ENCODE measurements at regions not wholly inside any gene's neighbourhood (a gene's known extent, or its start where the extent isn't known, plus 50 kb on each side); places are given as distances from the start of the nearest gene placed in this dataset.

DNA sequence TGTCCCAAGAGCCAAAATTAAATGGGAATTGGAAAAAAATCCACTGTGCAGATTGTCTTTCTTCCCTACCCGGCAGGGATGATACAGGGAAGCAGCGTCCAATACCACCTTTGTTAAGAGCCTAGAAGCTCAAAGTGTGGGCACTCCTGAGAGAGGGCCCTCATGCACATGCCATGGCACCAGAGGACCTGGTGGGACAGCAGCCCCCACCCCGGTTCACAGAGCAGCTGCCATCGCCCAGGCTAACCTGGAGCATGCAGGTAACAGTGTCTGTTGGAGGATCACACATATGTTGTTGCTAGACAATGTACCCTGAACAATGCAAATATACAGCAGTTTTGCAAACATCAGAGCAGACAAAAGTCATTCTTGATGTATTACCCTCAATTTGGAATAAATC lies 206.5 kb downstream of the TJP1 start:
- no peak overlapping the region for H3K56ac ChIP-seq (ENCODE audit: extremely low read depth, insufficient read depth, low read length)
- H3K4ac ChIP-seq (ENCODE audit: low read depth, low read length), result no peak overlapping the region
- ChIA-PET POLR2A (ENCODE audit: unreplicated experiment) (no interaction called here), CTCF (no interaction called here)
- H2AFZ ChIP-seq (replicated peaks; ENCODE audit: low read length, poor library complexity), result no peak overlapping the region
- no peaks in the 10 kb centered on the region for H3K36me3 ChIP-seq (ENCODE audit: control insufficient read depth, insufficient read depth, low read length)
- H3K27ac ChIP-seq (ENCODE audit: insufficient read depth, low read length), result no peak overlapping the region
- H3K9me1 ChIP-seq (ENCODE audit: insufficient read depth, low read length), result peaks cover 4% of the 10 kb centered on the region; the same call in 1 of the 2 replicates
- WGBS, 2 experiments (ENCODE audit: extremely low coverage in 2 of 2, insufficient read length in 1 of 2), result no CpG with 5 or more reads among the region's 4 CpGs
- no peak overlapping the region for H2BK120ac ChIP-seq (ENCODE audit: low read depth, low read length)
- in situ Hi-C loops (cut with MboI; ENCODE audit: low sequenced_read_pairs), result no loop called here
- H3K9ac ChIP-seq (ENCODE audit: low read depth, low read length), result no peak overlapping the region
- H4K8ac ChIP-seq (ENCODE audit: low read depth in 2 of 2, low read length in 2 of 2), result no peak overlapping the region
- no peaks in the 10 kb centered on the region for H3K79me1 ChIP-seq (ENCODE audit: low read depth in 1 of 2, low read length in 2 of 2)
- H2BK20ac ChIP-seq (ENCODE audit: low read depth, low read length), result no peak overlapping the region
- intact Hi-C loops (cut with micrococcal nuclease), result no loop called here
- BruUV-seq (replicated peaks), result no TSS peak
- H2AK5ac ChIP-seq (ENCODE audit: low read depth, low read length), result no peak overlapping the region
- DNase-seq (no peak), ATAC-seq (ENCODE audit: low read depth) (no peak)
- H3K27me3 ChIP-seq (ENCODE audit: control insufficient read depth, insufficient read depth, low read length), result no peaks in the 10 kb centered on the region
- no peaks in the 10 kb centered on the region for H3K9me3 ChIP-seq (ENCODE audit: control insufficient read depth, insufficient read depth, low read length)
- H3K4me3 ChIP-seq (ENCODE audit: insufficient read depth, low read depth, low read length), result no peak overlapping the region
- no peak overlapping the region for H3K18ac ChIP-seq (ENCODE audit: low read depth, low read length)
- H4K91ac ChIP-seq (ENCODE audit: insufficient read depth, low read depth, low read length), result no peak overlapping the region
- no peaks in the 10 kb centered on the region for H4K20me1 ChIP-seq (ENCODE audit: insufficient read depth, low read length)
- H2AK9ac ChIP-seq (replicated peaks; ENCODE audit: low read depth, low read length, poor library complexity), result no peak overlapping the region
- dilution Hi-C loops (cut with HindIII; ENCODE audit: low sequenced_read_pairs, unreplicated experiment), result no loop called here
- H3K23ac ChIP-seq (ENCODE audit: low read depth, low read length), result no peak overlapping the region
- H4K5ac ChIP-seq (ENCODE audit: low read depth, low read length), result no peak overlapping the region
- H3K4me2 ChIP-seq (ENCODE audit: low read depth, low read length), result no peak overlapping the region
- H3K14ac ChIP-seq (replicated peaks; ENCODE audit: low read depth, low read length), result no peak overlapping the region
- H2BK15ac ChIP-seq (ENCODE audit: low read depth, low read length), result no peak overlapping the region
- TF ChIP-seq CHD1 (IDR thresholded peaks at IDR 0.05; ENCODE audit: low read depth, low read length) (no peak), POLR2A (IDR thresholded peaks at IDR 0.05; ENCODE audit: low read depth, low read length) (no peak), FOS (IDR thresholded peaks at IDR 0.05; ENCODE audit: low read depth, low read length) (no peak), CEBPB (IDR thresholded peaks at IDR 0.05; ENCODE audit: low read depth, low read length) (no peak), NFE2L2 (IDR thresholded peaks at IDR 0.05; ENCODE audit: low read depth, low read length) (no peak), MAFK (IDR thresholded peaks at IDR 0.05; ENCODE audit: low read depth, low read length) (no peak), MXI1 (IDR thresholded peaks at IDR 0.05; ENCODE audit: borderline replicate concordance, low read depth, low read length) (no peak)
- TF ChIP-seq, protein P1, sequence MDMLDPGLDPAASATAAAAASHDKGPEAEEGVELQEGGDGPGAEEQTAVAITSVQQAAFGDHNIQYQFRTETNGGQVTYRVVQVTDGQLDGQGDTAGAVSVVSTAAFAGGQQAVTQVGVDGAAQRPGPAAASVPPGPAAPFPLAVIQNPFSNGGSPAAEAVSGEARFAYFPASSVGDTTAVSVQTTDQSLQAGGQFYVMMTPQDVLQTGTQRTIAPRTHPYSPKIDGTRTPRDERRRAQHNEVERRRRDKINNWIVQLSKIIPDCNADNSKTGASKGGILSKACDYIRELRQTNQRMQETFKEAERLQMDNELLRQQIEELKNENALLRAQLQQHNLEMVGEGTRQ (IDR thresholded peaks at IDR 0.05; ENCODE audit: low read depth, low read length), result no peak
- TF ChIP-seq, protein P2, sequence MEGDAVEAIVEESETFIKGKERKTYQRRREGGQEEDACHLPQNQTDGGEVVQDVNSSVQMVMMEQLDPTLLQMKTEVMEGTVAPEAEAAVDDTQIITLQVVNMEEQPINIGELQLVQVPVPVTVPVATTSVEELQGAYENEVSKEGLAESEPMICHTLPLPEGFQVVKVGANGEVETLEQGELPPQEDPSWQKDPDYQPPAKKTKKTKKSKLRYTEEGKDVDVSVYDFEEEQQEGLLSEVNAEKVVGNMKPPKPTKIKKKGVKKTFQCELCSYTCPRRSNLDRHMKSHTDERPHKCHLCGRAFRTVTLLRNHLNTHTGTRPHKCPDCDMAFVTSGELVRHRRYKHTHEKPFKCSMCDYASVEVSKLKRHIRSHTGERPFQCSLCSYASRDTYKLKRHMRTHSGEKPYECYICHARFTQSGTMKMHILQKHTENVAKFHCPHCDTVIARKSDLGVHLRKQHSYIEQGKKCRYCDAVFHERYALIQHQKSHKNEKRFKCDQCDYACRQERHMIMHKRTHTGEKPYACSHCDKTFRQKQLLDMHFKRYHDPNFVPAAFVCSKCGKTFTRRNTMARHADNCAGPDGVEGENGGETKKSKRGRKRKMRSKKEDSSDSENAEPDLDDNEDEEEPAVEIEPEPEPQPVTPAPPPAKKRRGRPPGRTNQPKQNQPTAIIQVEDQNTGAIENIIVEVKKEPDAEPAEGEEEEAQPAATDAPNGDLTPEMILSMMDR (conservative IDR thresholded peaks at IDR 0.05; ENCODE audit: low read depth, low read length), result no peak
- TF ChIP-seq, protein P3, sequence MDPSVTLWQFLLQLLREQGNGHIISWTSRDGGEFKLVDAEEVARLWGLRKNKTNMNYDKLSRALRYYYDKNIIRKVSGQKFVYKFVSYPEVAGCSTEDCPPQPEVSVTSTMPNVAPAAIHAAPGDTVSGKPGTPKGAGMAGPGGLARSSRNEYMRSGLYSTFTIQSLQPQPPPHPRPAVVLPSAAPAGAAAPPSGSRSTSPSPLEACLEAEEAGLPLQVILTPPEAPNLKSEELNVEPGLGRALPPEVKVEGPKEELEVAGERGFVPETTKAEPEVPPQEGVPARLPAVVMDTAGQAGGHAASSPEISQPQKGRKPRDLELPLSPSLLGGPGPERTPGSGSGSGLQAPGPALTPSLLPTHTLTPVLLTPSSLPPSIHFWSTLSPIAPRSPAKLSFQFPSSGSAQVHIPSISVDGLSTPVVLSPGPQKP (IDR thresholded peaks at IDR 0.05; ENCODE audit: borderline replicate concordance, low read depth, low read length), result no peak
- H3K4me1 ChIP-seq (ENCODE audit: control insufficient read depth, insufficient read depth, low read length), result peaks cover 9% of the 10 kb centered on the region; the same call in 1 of the 2 replicates
- no peak overlapping the region for H2BK5ac ChIP-seq (ENCODE audit: low read depth, low read length, poor library complexity, severe bottlenecking)
